PC-9 (cell line): ENCODE measurements at regions not wholly inside any gene's neighbourhood (a gene's known extent, or its start where the extent isn't known, plus 50 kb on each side); places are given as distances from the start of the nearest gene placed in this dataset.

ENCODE experiments used
- EZH2 ChIP-seq: fragments of 200-600 bp; sonication (generic); IDR thresholded peaks from 2 replicates; pipeline ENCODE4 v1.8.0; 2017; ENCODE audit warnings: antibody characterized with exemption, low read depth
- TF ChIP-seq, protein P1 (sequence below): fragments of 200-600 bp; sonication (generic); conservative IDR thresholded peaks from 2 replicates; pipeline ENCODE4 v1.6.1; 2017; ENCODE audit warnings: mixed run types, antibody characterized with exemption, mild to moderate bottlenecking, moderate library complexity

DNA sequence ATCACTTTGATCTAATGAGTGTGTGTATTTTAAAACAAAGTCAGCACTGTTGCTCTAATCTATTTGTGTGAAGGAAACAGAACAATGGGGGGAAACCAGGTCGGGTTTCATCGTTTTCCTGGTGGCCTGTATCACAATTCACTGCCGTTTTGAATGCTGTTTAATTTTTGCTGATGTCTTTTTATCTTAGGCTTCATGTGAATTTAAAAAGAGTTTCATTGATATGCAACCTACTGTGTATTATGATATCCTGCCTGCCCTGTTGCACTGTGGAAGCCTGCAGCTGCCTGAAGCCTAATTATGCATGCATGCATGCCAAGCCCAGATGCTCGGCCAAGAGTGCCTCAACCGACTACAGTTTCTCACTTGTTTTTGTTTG is 307.5 kb downstream of the ZNF608 start:
- TF ChIP-seq, protein P1, sequence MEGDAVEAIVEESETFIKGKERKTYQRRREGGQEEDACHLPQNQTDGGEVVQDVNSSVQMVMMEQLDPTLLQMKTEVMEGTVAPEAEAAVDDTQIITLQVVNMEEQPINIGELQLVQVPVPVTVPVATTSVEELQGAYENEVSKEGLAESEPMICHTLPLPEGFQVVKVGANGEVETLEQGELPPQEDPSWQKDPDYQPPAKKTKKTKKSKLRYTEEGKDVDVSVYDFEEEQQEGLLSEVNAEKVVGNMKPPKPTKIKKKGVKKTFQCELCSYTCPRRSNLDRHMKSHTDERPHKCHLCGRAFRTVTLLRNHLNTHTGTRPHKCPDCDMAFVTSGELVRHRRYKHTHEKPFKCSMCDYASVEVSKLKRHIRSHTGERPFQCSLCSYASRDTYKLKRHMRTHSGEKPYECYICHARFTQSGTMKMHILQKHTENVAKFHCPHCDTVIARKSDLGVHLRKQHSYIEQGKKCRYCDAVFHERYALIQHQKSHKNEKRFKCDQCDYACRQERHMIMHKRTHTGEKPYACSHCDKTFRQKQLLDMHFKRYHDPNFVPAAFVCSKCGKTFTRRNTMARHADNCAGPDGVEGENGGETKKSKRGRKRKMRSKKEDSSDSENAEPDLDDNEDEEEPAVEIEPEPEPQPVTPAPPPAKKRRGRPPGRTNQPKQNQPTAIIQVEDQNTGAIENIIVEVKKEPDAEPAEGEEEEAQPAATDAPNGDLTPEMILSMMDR: no peak
- no peak for TF ChIP-seq EZH2
